PC-9 (cell line): ENCODE measurements at regions not wholly inside any gene's neighbourhood (a gene's known extent, or its start where the extent isn't known, plus 50 kb on each side); places are given as distances from the start of the nearest gene placed in this dataset.

Experiments
- CTCF ChIP-seq: fragments of 200-600 bp; sonication (generic); conservative IDR thresholded peaks from 2 replicates; pipeline ENCODE4 v1.6.1; 2017; ENCODE audit warnings: mixed run types, antibody characterized with exemption, mild to moderate bottlenecking, moderate library complexity
- EZH2 ChIP-seq: fragments of 200-600 bp; sonication (generic); IDR thresholded peaks from 2 replicates; pipeline ENCODE4 v1.8.0; 2017; ENCODE audit warnings: antibody characterized with exemption, low read depth

- TF ChIP-seq CTCF, result no peak
- no peak for TF ChIP-seq EZH2
Observed at GRCh38 chr7:95180-95862, 97.0 kb upstream of the FAM20C start.
